ENCODE measurements at regions not wholly inside any gene's neighbourhood (a gene's known extent, or its start where the extent isn't known, plus 50 kb on each side); places are given as distances from the start of the nearest gene placed in this dataset.

DNA sequence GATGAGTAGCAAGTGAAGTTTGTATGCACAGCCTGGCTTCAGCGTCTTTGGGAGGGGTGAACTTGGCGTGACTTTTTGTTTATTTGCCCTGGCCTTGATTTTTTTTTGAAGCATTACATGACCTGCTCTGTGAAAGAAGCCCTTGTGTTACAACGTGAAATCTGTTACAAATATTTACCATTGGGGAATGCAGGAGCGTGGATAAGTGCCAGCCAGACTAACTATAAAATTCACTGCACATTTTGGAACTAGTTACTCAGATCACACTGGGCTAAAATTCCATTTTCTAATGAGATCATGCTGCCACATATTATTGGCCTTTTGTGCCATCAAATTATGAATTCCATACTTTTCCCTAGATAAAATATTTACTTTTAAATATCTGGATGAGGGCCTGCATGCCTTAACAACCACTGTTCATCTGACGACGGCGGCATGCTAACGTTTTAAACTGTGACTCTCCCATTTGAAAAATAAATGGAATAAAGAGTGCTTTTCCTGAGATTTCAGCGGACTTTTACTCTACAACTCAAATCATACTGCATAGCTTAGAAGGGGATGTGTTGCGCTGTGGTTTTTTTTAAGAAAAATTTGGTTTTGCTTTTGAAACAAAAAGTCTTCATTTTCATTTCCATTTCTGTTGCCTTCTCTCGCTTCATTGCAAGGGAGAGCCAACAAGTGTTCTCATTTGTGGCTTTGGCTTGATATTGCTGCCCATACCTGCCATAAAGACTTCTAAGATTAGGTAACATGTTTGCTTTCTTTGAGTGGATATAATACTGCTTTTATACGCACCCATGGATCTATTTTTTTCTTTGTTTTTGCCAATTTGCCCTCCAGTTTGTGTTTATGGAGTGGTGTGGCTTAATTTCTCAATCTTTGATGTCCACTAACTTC is 352.2 kb downstream of the TFEC start:
- TF ChIP-seq ZNF112 (tag by site-specific recombination; IDR thresholded peaks at IDR 0.05) (no peak), ZEB2 (tag by site-specific recombination; IDR thresholded peaks at IDR 0.05) (no peak)
- TF ChIP-seq, protein P1, sequence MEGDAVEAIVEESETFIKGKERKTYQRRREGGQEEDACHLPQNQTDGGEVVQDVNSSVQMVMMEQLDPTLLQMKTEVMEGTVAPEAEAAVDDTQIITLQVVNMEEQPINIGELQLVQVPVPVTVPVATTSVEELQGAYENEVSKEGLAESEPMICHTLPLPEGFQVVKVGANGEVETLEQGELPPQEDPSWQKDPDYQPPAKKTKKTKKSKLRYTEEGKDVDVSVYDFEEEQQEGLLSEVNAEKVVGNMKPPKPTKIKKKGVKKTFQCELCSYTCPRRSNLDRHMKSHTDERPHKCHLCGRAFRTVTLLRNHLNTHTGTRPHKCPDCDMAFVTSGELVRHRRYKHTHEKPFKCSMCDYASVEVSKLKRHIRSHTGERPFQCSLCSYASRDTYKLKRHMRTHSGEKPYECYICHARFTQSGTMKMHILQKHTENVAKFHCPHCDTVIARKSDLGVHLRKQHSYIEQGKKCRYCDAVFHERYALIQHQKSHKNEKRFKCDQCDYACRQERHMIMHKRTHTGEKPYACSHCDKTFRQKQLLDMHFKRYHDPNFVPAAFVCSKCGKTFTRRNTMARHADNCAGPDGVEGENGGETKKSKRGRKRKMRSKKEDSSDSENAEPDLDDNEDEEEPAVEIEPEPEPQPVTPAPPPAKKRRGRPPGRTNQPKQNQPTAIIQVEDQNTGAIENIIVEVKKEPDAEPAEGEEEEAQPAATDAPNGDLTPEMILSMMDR (tag by site-specific recombination; IDR thresholded peaks at IDR 0.05) = no peak
